ENCODE measurements at regions not wholly inside any gene's neighbourhood (a gene's known extent, or its start where the extent isn't known, plus 50 kb on each side); places are given as distances from the start of the nearest gene placed in this dataset.

DNA sequence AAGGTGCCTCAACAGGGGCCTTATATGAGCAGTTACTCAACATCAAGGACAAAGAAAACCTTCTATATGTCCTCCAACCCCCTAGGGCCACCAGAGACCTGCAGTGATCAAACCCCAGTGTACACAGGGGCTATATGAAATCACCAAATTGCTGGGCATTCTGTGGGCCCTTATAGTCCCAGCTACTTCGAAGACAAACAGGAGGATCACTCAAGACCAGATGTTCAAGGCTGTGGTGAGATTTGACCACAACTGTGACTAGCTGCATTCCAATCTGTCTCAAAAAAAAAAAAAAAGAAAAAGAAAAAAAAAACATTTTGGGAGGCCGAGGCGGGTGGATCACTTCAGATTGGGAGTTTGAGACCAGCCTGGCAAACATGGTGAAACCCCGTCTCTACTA lies 51.0 kb upstream of the PRB2 start:
- no peak overlapping the region for H3K4me3 ChIP-seq (ENCODE audit: low read depth, poor library complexity, severe bottlenecking)
- 79 to 94% methylated on average over 4 of the region's 4 CpGs for WGBS, 2 donors
- no peak for DNase-seq (ENCODE audit: low spot score in 2 of 2)
- intact Hi-C loops (cut with DNase I; ENCODE audit: low total_unique reads), result no loop called here
- TF ChIP-seq, protein P1, sequence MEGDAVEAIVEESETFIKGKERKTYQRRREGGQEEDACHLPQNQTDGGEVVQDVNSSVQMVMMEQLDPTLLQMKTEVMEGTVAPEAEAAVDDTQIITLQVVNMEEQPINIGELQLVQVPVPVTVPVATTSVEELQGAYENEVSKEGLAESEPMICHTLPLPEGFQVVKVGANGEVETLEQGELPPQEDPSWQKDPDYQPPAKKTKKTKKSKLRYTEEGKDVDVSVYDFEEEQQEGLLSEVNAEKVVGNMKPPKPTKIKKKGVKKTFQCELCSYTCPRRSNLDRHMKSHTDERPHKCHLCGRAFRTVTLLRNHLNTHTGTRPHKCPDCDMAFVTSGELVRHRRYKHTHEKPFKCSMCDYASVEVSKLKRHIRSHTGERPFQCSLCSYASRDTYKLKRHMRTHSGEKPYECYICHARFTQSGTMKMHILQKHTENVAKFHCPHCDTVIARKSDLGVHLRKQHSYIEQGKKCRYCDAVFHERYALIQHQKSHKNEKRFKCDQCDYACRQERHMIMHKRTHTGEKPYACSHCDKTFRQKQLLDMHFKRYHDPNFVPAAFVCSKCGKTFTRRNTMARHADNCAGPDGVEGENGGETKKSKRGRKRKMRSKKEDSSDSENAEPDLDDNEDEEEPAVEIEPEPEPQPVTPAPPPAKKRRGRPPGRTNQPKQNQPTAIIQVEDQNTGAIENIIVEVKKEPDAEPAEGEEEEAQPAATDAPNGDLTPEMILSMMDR (IDR thresholded peaks at IDR 0.05), result no peak
- TF ChIP-seq POLR2A (IDR thresholded peaks at IDR 0.05), result no peak

GRCh38 chr12:11457996-11458645 lies 62.8 kb upstream of the PRB2 start:
- WGBS, 2 donors, result 80 to 86% methylated on average over 20 of the region's 20 CpGs
- no peak for DNase-seq (ENCODE audit: low spot score in 2 of 2)
- H3K4me3 ChIP-seq (ENCODE audit: low read depth, poor library complexity, severe bottlenecking), result no peak overlapping the region
- no peak for TF ChIP-seq POLR2A (IDR thresholded peaks at IDR 0.05)
- TF ChIP-seq, protein P1 (IDR thresholded peaks at IDR 0.05), result no peak
- intact Hi-C loops (cut with DNase I; ENCODE audit: low total_unique reads), result no loop called here

DNA sequence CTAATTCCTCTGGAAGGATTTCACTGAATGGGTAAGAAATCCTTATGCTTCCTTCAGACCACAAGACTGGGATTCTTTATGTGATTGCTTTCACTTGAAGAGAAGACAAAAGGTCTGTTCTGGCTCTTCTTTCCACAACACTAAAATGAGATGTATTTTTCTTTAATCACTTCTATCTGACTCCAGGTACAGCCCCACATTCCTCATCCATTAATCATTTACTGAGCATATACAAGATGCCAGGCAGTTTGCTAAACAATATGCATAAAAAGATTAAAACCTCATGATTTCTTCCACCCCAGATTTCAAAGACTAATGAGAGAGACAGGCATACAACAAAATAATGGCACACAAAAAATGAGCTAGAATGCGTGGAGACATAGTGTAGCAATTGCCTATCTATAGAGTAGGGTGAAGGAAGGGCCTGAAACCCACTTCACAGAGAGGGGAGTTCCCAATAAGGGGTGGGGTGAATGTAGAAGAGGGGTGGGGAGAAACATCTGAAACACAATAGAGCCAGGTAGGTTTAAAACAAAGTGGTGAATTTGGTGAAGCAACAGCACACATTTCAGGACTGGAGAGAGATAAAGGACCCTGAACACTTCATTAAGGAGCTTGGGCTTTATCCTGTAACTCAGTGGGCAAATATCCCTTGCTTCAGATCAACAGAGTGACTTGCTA lies 65.1 kb upstream of the PRB2 start:
- no peak for DNase-seq (ENCODE audit: low spot score in 2 of 2)
- intact Hi-C loops (cut with DNase I; ENCODE audit: low total_unique reads), result no loop called here
- H3K4me3 ChIP-seq (ENCODE audit: low read depth, poor library complexity, severe bottlenecking), result no peak overlapping the region
- WGBS, 2 donors, result 66 to 68% methylated on average over 1 of the region's 1 CpG
- no peak for TF ChIP-seq POLR2A (IDR thresholded peaks at IDR 0.05)
- TF ChIP-seq, protein P1 (IDR thresholded peaks at IDR 0.05), result no peak

DNA sequence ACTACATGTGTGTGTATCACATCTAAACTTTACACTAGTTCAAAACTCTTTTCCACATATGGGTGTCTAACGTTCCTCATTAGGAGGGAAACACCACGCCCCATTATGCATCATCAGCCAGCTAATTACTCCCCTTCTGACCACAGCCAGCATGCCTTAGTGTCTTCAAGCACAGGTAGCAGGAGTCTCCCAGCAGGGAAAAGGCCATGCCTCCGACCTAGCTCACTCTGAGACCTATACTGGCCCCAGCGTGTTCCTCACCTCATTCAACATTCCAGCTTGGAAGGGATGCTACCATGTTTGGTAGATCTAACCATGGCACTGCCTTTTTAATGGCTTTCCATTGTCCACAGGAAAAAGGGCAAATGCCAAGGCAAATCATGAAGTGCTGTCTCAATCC lies 66.1 kb upstream of the PRB2 start:
- WGBS, 2 donors, result 63 to 72% methylated on average over 4 of the region's 4 CpGs
- TF ChIP-seq POLR2A (IDR thresholded peaks at IDR 0.05), result no peak
- TF ChIP-seq, protein P1 (IDR thresholded peaks at IDR 0.05), result no peak
- intact Hi-C loops (cut with DNase I; ENCODE audit: low total_unique reads), result no loop called here
- H3K4me3 ChIP-seq (ENCODE audit: low read depth, poor library complexity, severe bottlenecking), result no peak overlapping the region
- no peak for DNase-seq (ENCODE audit: low spot score in 2 of 2)

- intact Hi-C loops (cut with DNase I; ENCODE audit: low total_unique reads), result no loop called here
- no peak for TF ChIP-seq POLR2A (IDR thresholded peaks at IDR 0.05)
- TF ChIP-seq, protein P1 (IDR thresholded peaks at IDR 0.05), result no peak
- WGBS, 2 donors, result 62 to 64% methylated on average over 1 of the region's 1 CpG
- H3K4me3 ChIP-seq (ENCODE audit: low read depth, poor library complexity, severe bottlenecking), result no peak overlapping the region
- DNase-seq (ENCODE audit: low spot score in 2 of 2), result no peak
These were observed 81.7 kb upstream of the PRB2 start for GRCh38 chr12:11477110-11477509.

Measured in lower leg skin (tissue), 4 donors.